HG03060 (cell line): ENCODE measurements at regions not wholly inside any gene's neighbourhood (a gene's known extent, or its start where the extent isn't known, plus 50 kb on each side); places are given as distances from the start of the nearest gene placed in this dataset.
"Not testable (repeated sequence)": the region's sequence is repeated elsewhere in the genome, so short reads cannot be mapped to it uniquely, and the experiment has no call there.

Experiments
- ATAC-seq: cut with Tn5 transposase; IDR thresholded peaks from one replicate; pipeline ENCODE4 v1.9.1; 2021; ENCODE audit warnings: low read depth, moderate number of reproducible peaks; ENCODE audit not compliant: unreplicated experiment

DNA sequence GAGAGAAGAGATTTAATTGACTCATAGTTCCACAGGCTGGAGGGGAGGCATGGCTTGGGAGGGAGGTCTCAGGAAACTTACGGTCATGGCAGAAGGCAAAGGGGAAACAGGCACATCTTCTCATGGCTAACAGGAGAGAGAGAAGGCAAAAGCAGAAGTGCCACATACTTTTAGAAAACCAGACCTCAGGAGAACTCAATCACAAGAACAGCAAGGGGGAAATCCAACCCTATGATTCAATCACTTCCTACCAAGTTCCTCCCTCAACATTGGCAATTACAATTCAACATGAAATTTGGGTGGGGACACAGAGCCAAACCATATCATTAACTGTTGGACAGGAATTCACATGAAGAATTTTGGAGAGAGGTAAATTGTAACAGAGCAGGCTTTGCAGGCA is 485.3 kb upstream of the PITX2 start:
- ATAC-seq: no peak

DNA sequence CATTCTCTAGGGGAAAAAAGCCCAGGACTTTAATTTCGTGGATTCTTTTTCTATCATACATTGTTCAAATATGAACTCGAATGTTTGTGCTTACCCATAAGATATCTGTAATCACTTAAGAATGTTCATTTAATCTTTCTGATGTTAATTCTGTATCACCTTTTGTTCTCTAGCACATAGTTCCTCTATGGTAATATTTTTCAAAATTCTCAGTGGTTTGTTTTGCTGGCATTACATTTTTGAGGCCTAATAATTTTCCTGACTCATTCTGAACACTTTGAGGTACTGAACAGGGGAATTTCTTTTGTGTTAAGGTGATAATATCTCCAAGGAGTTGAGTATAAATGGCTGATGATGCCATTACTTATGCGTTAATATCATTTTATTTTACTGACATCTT is 490.7 kb upstream of the PITX2 start:
- no peak for ATAC-seq

DNA sequence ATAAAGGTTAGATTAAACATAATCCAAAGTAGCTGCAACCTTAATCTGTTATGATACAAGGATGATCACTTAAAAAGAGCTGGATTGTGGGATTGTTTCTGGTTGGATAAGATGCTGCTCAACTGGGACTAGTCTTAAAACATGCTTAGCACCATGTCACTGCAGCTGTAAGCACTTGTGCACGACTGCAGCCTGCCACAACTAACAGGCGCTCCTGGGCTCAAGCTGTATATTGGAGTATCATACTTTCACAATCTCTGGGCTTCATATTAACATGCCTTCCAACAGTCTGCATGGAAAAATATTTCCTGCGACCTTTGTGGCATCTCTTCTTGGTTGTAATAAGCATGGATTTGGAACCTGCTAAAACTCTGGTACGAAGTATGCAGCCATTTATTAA is 493.0 kb upstream of the PITX2 start:
- ATAC-seq: no peak

DNA sequence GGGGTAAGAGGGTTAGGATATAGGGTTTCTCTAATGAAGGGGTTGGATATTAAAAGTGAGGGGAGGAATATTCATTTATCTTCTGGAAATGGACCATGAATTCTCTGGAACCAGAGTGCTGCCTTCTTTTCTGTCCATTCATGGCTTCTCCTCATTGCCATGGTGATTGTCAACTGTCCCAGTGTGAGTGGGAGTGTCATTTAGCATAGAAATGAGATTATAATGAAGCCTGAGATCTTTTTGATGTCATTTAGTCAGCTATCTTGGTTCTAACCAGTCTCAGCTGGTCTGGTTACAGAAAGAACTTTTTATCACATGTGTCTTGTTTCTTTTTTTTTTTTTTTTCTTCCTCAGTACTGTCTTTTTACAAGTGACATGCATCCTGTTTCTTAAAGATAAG is 497.3 kb upstream of the PITX2 start:
- ATAC-seq: no peak

DNA sequence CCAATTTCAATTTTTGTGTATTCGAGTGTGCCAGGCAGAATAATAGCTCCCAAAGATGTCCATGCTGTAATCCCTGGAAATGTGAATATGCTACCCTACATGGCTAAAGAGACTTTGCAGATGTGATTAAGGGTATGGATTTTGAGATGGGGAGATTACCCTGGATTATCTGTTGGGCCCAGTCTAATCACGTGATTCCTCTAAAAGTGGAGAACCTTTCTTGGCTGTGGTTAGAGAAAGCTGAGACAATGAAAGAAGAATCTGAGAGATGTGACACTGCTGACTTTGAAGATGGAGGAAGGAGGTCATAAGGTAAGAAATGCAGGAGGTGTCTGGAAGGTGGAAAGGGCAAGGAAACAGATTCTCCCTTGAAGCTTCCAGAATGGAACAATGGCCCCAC is 503.5 kb upstream of the PITX2 start:
- ATAC-seq: no peak

DNA sequence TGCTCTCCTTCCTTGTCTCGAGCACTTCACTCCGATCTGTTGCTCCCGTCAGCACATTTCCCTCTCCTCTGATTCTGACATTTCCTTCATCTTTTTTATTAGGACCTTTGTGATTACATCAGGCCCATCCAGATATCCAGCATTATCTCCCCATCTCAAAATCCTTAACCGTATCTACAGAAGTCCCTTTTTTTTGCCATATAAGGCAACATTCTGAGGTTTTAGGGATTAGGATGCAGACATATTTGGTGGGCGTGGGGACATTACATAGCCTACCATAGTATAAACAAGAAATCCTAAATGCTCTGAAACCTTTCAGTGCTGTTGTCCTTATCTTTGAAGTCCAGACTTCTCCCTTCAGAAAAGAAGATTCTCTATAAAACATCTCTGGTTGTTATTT is 505.0 kb upstream of the PITX2 start:
- no peak for ATAC-seq

DNA sequence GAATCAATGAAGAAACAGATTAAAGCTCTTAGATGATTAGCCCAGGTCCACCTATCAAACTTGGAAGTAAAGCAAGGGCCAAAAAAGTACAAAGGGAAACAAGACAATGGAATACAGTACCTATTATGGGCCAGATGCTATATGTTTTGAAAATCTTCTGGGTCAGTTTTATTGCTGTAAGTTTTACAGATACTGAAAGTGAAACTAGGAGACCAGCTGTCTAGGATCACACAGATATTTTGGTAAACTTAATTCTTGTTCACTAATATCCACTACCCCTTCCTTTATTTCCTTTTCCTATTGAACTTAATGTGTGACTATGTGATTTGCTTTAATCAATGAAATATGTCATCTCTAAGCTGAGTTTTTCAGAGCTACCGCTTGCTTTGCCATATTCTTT is 505.4 kb upstream of the PITX2 start:
- no peak for ATAC-seq

DNA sequence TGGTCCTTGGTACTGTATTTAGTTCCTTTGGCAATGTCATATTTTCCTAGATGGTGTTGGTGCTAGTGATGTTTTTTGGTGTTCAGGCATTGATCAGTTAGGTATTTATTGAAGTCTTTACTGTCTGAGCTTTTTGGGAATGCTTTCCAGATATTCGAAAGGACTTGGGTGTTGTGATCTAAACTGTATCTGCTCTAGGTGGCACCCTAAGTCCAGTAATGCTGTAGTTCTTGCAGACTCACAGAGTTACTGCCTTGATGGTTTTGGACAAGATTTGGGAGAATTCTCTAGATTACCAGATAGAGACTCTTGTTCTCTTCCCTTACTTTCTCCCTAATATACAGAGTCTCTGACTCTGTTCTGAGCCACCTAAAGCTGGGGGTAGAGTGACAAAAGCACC is 513.6 kb upstream of the PITX2 start:
- ATAC-seq: no peak

DNA sequence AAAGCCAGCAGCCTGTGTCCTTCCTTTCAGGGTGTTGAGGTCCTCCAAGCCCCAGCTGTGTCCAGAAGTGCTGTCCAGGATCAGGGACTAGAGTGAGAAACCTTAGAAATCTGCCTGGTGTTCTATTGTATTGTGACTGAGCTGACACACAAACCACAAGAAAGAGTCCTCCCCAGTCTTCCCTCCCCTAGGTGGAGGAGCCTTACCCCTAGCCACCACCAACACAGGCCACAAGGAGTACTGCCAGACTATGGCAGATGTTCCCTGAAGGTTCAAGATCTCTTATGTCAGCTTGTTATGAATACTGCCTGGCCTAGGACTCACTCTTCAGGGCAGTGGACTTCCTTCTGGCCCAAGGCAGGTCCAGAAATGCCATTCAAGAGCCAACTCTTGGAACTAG is 514.1 kb upstream of the PITX2 start:
- ATAC-seq: no peak

DNA sequence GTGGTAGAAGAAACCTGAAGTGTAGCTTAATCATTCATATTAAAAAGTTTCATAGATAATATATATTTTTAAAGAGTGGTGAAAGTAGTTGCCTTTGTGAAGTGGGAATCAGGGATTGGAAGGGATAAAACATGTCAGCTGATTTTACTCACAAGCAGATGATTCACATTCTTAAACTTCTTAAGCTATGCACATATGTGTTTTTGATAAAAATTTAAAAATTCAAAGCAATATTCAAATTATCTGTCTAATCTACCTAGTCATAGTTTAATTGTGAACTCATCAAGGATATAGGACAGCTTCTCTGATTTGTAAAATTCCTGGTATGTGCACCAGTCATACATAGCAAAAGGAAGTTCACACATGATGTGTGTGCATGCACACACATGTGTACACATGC is 520.6 kb upstream of the PITX2 start:
- no peak for ATAC-seq

DNA sequence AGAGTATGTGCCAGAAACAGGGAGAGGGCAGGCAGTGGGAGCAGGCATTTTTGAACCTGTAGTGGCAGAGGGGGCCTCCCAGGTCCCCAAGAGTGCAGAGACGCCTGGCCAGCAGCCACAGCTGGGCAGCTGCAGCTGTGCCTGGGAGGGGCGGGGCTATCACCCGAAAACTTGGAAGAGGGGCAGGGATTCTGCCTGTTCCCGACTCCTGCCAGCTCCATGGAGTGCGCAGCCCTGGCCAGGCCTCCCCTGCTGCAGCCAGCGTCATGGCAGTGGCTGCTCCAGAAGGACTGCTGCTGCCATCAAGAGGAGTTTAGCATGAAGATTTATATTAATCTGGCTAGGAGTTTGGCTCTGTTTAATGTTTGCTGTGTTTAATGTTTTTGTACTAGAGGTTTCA is 532.1 kb upstream of the PITX2 start:
- no peak for ATAC-seq

DNA sequence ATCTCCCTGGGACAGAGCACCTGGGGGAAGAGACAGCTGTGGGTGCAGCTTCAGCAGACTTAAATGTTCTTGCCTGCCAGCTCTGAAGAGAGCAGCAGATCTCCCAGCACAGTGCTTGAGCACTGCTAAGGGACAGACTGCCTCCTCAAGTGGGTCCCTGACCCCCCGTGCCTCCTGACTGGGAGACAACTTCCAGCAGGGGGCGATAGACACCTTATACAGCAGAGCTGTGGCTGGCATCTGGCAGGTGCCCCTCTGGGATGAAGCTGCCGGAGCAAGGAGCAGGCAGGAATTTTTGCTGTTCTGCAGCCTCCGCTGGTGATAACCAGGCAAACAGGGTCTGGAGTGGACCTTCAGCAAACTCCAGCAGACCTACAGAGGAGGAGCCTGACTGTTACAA is 541.7 kb upstream of the PITX2 start:
- ATAC-seq: not testable (repeated sequence)

DNA sequence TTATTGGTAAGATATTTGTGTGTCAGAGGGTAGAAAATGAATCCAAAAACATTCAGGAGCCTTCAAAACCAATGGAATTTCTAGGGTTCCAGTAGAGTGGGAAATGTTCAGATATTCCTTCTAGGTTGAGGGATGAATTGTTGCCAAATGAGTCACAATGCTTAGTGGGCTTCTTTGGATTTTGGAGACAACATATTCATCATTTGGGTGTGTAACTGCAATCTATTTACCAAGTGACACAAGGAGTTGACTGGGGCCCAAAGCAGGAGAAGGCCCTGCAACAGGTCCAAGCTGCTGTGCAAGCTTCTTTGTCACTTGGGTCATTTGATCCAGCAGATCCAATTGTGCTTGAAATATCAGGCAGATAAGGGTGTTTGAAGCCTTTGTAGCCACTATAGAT is 551.5 kb upstream of the PITX2 start:
- ATAC-seq: no peak

DNA sequence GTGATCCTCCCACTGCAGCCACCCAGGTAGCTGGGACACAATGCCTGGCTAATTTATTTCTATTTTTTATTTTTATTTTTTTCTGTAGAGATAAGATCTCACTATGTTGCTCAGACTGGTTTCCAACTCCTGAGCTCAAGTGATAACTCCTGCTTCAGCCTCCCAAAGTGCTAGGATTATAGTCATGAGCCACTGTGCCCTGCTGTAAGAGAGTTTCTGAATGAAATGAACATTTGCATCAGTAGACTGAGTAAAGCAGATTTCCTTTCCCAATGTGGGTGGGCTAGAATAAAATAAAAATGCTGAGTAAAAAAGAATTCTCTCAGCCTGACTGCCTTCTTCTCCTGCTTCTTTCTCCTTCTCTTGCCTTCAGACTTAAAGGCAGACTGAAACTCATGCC is 555.4 kb upstream of the PITX2 start:
- ATAC-seq: no peak

DNA sequence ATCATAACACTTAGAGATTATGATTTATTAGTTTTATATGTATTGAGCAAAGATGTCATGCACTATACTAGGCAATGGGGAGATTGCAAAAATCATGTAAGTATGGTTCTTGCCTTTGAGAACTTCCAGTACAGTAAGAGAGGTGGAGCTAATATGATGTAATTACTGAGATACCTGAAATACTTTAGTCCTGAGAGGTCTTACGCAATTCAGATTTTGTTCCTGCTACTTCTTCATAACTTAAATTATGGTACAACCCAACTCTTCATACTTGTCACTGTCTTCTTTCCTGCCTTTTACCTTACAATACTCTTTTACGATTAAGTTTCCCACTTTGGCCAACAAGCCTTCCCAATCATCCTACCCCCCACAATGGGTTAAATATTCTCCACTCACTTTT is 564.2 kb upstream of the PITX2 start:
- no peak for ATAC-seq

DNA sequence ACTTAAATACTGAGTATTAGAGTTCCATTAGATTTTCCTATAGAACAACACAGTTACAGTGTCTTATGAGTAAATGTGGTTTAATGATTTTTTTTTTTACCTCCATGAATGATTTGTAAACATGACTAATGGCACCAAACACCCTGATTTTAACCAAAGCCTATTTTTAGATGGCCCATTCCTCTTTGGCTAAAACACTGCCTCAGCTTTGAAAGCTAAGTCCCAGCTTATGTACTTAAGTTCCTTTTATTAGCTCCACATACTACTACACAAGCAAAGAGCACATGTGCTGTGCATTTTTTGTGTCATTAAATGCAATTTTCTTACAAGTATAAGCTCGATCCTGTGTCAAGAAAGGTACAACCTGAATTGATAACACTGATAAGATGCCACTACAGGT is 575.6 kb upstream of the PITX2 start:
- no peak for ATAC-seq

DNA sequence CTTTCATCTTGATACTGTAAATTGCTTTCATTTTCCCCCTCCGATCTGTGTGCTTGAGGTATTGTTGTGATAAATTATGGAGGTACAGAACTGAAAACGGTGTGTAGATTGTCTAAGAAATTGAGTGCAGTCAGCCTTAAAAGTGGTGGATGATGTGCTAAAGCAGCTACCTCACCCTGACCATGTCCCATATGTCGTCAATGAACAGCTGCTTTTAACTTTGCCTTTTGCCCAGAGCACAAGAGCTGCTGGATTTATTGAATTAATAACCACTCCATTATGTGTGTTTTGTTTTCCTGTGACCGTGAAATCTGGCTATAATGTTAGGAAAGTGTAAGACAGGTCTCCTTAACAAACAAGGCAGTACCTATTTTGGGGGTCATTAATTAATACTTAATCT is 581.9 kb upstream of the PITX2 start:
- no peak for ATAC-seq

DNA sequence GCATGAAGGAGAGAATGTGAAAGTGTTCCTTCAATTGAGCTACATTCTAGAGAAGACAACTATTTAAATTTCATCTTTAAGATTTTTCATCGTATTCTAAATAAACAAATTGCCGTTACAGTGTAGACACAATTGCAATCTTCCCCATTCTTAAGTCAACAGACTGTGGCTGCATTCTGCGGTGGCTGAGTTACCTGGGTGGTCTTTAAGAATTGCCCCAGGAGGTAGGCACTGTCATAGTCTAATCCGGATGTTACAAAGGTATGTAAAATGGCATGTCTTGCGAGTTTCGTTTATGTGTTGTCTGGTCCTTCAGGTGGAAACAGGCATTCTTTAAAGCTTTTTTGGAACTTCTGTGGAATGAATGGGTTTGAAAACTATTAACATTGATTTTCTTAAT is 586.1 kb upstream of the PITX2 start:
- no peak for ATAC-seq

DNA sequence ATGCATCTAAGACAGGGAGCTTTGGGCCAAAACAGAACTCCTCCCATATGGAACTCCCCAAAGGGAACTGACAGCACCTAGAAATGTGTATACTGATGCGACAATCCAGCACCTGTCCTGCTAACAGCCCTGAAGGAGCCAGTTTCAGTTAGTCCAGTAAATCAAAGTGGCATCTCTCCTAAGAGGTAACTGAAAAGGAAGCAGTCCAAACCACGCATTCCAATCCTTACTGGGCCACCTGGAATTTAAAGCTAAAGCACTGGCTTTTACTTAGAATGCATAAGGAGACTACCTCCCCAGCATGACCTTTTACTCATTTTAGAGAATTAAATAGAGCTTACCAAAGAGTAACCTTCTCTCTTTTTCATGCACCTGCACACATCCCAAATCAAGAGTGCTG is 586.8 kb upstream of the PITX2 start:
- ATAC-seq: no peak

DNA sequence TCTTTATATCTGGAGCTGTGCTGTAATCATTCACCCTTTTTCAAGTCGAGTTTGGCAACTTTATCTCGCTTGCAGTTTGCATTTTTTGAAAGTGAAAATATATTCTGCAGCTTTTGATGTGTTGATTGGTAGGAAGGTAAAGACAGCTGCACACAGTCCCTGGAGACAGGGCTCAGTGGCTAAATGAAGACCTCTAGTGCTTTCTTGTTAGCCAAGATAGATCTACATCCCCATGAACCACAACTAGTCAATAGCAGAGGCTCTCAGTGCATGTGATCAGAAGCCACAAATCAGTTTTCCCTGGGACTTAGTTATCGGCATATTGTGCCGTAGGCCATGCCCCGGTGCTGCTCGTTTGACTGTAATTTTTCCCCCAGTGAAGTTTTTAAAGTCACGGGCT is 587.7 kb upstream of the PITX2 start:
- ATAC-seq: no peak

DNA sequence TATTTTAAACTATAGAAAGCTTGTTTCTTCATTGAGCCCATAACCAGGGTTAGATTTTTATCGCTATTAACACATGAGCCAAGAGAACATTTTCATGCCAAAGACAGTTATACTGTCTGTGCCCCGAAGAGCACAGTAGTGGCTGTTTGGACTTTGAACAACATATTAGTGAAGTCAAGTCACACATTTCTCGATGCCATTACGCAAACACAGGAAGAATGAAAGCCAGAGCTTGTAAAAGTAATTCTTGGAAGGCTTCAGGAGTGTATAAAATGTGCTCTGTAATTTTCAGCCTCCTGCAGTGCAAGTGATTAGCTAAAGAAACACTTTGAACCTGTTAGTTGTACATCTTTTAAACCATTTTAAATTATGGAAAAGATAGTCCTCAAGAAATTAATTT is 590.7 kb upstream of the PITX2 start:
- no peak for ATAC-seq

DNA sequence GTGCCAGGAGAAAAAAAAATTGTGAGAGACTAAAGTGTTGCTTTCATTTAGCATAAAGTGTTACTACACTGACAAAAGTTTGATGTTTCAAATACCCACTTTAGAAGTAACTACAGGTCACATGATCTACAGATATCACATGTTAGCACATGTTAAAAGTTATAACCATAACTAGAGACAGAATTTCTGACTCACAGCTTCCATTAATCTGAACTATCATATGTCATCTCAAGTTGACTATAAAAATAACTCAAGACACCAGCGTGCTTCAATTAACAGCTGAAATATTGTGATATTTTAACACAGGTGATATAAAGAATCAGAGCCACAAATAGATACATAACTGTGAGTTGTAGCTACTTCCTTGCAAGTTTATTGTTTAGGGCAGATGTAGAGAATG is 591.5 kb upstream of the PITX2 start:
- no peak for ATAC-seq

DNA sequence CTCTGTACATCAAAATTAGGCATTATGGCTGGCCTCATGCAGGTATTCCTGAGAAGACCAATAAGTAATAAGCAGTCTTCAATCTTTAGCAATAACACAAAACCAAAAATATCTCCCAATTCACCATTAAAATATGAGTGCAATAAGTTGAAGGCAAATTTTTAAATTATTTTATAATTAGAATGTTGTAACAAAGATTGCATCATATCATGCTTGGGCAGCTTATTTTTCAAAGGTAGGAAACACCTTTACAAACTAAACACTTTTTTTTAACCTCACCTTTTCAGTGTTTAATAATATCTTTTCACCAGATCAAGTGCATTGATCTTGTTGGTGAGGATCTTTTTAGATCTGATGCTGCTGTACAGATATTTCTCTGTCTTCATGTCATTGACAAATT is 592.9 kb upstream of the PITX2 start:
- no peak for ATAC-seq

DNA sequence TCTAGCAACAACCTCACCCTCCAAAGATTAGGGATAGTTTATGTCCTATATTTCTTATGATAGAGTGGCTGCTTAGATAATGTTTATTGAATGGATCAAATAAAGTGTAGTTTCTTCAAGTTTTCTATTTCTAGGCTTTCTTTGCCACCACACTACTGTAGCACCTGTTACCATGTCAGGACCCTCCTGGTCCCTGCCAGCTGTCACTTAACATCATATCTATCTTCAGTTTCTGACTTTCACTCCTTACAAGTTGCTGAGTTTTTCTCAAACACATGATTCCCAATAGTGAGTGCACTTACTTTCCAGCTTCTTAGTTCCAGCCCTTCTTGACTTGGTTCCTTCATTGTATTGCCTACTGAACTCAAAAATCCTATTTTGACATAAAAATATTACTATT is 593.9 kb upstream of the PITX2 start:
- ATAC-seq: no peak
